ENCODE measurements at regions not wholly inside any gene's neighbourhood (a gene's known extent, or its start where the extent isn't known, plus 50 kb on each side); places are given as distances from the start of the nearest gene placed in this dataset.

- Histone ChIP-seq H4K91ac (replicated peaks; ENCODE audit: insufficient read length, low read length) (no peak overlapping the region), H2BK12ac (ENCODE audit: low read depth, low read length) (no peak overlapping the region), H3K79me1 (ENCODE audit: low read depth, low read length) (no peaks in the 10 kb centered on the region), H3K4me2 (ENCODE audit: insufficient read depth in 1 of 2, low read depth in 2 of 2, low read length in 2 of 2) (no peak overlapping the region), H3K4me3 (ENCODE audit: extremely low read depth in 1 of 4, insufficient read depth in 2 of 4, low read depth in 3 of 4, low read length in 4 of 4) (no peak overlapping the region), H2AFZ (ENCODE audit: low read length) (no peak overlapping the region), H2BK15ac (ENCODE audit: low read length) (no peak overlapping the region), H4K5ac (ENCODE audit: insufficient read length, low read depth, low read length) (no peak overlapping the region), H2BK5ac (ENCODE audit: low read depth, low read length) (no peak overlapping the region), H4K20me1 (replicated peaks in 1 of 2; ENCODE audit: control insufficient read depth in 1 of 2, insufficient read depth in 2 of 2, low read length in 2 of 2) (no peaks in the 10 kb centered on the region), H3K4ac (replicated peaks; ENCODE audit: insufficient read length, low read depth, low read length) (no peak overlapping the region), H3K14ac (ENCODE audit: insufficient read length) (no peak overlapping the region), H3K27ac (ENCODE audit: low read depth, low read length) (no peak overlapping the region), H3K18ac (ENCODE audit: extremely low read depth, low read length) (no peak overlapping the region), H3K56ac (replicated peaks; ENCODE audit: insufficient read length, low read depth, low read length) (no peak overlapping the region), H4K8ac (ENCODE audit: extremely low read depth, insufficient read depth, low read length) (no peak overlapping the region), H2AK5ac (ENCODE audit: low read depth, low read length) (no peak overlapping the region), H3K9me3 (ENCODE audit: insufficient read depth in 2 of 2, low read depth in 1 of 2, low read length in 1 of 2) (no peaks in the 10 kb centered on the region), H3K23ac (ENCODE audit: insufficient read length) (no peak overlapping the region), H3K79me2 (ENCODE audit: control insufficient read depth in 1 of 2, insufficient read depth in 2 of 2, low read length in 2 of 2) (no peaks in the 10 kb centered on the region), H2BK20ac (ENCODE audit: low read length) (no peak overlapping the region), H3K27me3 (replicated peaks in 1 of 4; ENCODE audit: control insufficient read depth in 3 of 4, extremely low read depth in 1 of 4, insufficient read depth in 3 of 4, low read length in 3 of 4) (no peaks in the 10 kb centered on the region), H3K23me2 (ENCODE audit: low read depth, low read length) (no peaks in the 10 kb centered on the region), H3K36me3 (ENCODE audit: control insufficient read depth in 2 of 4, insufficient read depth in 4 of 4, low read length in 3 of 4) (no peaks in the 10 kb centered on the region), H3K9ac (replicated peaks in 1 of 4; ENCODE audit: extremely low read depth in 1 of 4, low read depth in 3 of 4, low read length in 3 of 4) (no peak overlapping the region), H3K4me1 (replicated peaks in 1 of 4; ENCODE audit: control insufficient read depth in 3 of 4, insufficient read depth in 4 of 4, low read length in 3 of 4) (no peaks in the 10 kb centered on the region), H2BK120ac (replicated peaks; ENCODE audit: low read depth, low read length) (no peak overlapping the region)
- ChIA-PET POLR2A (ENCODE audit: partially characterized antibody) (no interaction called here), CTCF (ENCODE audit: partially characterized antibody) (interaction anchor here (0.6 to 1.4 kb wide), 8 partner anchors 10 to 665 kb away, joined by 3 to 5 read pairs (median 3); no protein-coding TSS in a partner anchor)
- no peak for DNase-seq (ENCODE audit: low read depth in 1 of 2, low spot score in 2 of 2)
- WGBS, 2 experiments (ENCODE audit: extremely low coverage in 1 of 2, insufficient coverage in 1 of 2, insufficient read length in 1 of 2, insufficient replicate concordance in 2 of 2, low coverage in 1 of 2, low lambda C conversion rate in 2 of 2, missing lambda C conversion rate in 1 of 2): 98% methylated on average over 3 of the region's 3 CpGs; no CpG with 5 or more reads in 1 of the 2 experiments
- no peak for FAIRE-seq
- TF ChIP-seq TCF12 (IDR thresholded peaks at IDR 0.05; ENCODE audit: low read depth, low read length) (no peak), CHD2 (IDR thresholded peaks at IDR 0.05; ENCODE audit: low read length) (no peak), SIN3A (conservative IDR thresholded peaks at IDR 0.05 in 1 of 2, IDR thresholded peaks at IDR 0.05 in 1 of 2; ENCODE audit: low read depth in 1 of 2, low read length in 2 of 2) (no peak), NANOG (IDR thresholded peaks at IDR 0.05; ENCODE audit: insufficient read depth, low read depth, low read length, poor library complexity, severe bottlenecking) (no peak)
These were observed 737.6 kb downstream of the NTRK3 start for GRCh38 chr15:87518957-87519356.
